ENCODE measurements at regions not wholly inside any gene's neighbourhood (a gene's known extent, or its start where the extent isn't known, plus 50 kb on each side); places are given as distances from the start of the nearest gene placed in this dataset.
A peak's percentile ranks its signal among the peaks of the same experiment; 100 is the strongest.
"Not testable (repeated sequence)": the region's sequence is repeated elsewhere in the genome, so short reads cannot be mapped to it uniquely, and the experiment has no call there.

DNA sequence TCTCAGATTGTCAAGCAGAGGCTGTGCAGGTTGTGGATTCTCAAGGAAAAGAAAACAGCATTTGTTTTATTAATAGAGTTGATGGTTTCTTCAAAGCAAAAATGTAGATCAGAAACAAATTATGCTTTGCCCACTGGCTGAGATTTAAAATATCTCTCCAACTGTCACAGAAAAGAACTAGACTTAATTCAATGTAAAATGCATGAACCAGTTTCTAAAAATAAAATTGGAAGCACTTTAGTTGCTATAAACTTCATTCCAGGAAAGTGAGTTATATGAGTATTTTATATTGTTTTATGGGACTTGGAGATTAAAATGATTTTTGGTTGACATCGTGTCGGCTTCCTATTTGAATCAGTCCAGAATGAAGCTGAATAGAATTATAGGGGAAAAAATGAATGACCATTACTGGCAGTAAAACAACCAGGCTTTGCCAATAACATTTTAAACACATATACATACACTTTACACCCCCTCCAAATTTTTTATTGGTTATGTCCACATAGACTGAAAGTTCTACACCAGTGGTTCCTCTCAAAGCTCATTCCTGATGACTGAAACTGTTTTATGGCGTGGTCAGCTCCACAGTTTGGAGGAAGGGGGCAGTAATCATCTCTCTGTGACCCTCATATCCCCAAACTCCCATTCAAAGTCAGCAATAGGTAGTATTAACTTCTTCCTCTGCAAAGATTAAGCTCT is 55.5 kb upstream of the DAAM1 start:
- H3K27ac ChIP-seq = no peak overlapping the region
- H3K4me3 ChIP-seq = no peak overlapping the region
- in situ Hi-C loops (cut with MboI; ENCODE audit: low sequenced_read_pairs in 4 of 4) = no loop called here
- no peaks in the 10 kb centered on the region for H3K4me1 ChIP-seq
- no peaks in the 10 kb centered on the region for H3K27me3 ChIP-seq
- DNase-seq = no peak
- no peak for TF ChIP-seq POLR2A (IDR thresholded peaks at IDR 0.05)
- TF ChIP-seq, protein P1, sequence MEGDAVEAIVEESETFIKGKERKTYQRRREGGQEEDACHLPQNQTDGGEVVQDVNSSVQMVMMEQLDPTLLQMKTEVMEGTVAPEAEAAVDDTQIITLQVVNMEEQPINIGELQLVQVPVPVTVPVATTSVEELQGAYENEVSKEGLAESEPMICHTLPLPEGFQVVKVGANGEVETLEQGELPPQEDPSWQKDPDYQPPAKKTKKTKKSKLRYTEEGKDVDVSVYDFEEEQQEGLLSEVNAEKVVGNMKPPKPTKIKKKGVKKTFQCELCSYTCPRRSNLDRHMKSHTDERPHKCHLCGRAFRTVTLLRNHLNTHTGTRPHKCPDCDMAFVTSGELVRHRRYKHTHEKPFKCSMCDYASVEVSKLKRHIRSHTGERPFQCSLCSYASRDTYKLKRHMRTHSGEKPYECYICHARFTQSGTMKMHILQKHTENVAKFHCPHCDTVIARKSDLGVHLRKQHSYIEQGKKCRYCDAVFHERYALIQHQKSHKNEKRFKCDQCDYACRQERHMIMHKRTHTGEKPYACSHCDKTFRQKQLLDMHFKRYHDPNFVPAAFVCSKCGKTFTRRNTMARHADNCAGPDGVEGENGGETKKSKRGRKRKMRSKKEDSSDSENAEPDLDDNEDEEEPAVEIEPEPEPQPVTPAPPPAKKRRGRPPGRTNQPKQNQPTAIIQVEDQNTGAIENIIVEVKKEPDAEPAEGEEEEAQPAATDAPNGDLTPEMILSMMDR (IDR thresholded peaks at IDR 0.05 in 4 of 5, conservative IDR thresholded peaks at IDR 0.05 in 1 of 5) = peak in 1 of 5 experiments; percentile 14
- no peaks in the 10 kb centered on the region for H3K36me3 ChIP-seq
- intact Hi-C loops (cut with DNase I; ENCODE audit: low total_unique reads) = no loop called here
- no peak for ATAC-seq
- H3K9me3 ChIP-seq = no peaks in the 10 kb centered on the region

DNA sequence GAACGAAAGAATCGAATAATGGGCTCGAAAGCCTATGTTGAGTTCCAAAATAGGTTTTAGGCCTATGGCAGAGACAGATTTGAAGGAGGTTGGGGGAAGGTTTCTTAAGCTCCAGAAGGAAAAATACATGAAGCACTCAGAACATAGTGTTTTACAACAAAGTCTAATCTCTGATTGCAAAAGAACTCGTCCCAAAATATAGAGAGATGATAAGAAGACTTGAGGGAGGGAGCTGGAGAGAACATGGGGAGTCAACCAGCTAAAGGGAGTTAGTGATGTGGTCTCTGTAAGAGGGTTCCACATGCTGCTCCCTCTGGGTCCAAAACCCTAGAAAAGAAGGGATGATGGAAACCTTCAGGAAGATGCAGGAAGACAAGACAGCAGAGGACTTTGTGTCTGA is 54.8 kb upstream of the DAAM1 start:
- in situ Hi-C loops (cut with MboI; ENCODE audit: low sequenced_read_pairs in 4 of 4) (no loop called here), intact Hi-C loops (cut with DNase I; ENCODE audit: low total_unique reads) (no loop called here)
- no peak overlapping the region for H3K4me3 ChIP-seq
- no peaks in the 10 kb centered on the region for H3K9me3 ChIP-seq
- H3K36me3 ChIP-seq = no peaks in the 10 kb centered on the region
- no peaks in the 10 kb centered on the region for H3K4me1 ChIP-seq
- no peak for TF ChIP-seq POLR2A (IDR thresholded peaks at IDR 0.05)
- TF ChIP-seq, protein P1 (IDR thresholded peaks at IDR 0.05 in 4 of 5, conservative IDR thresholded peaks at IDR 0.05 in 1 of 5) = no peak
- DNase-seq = no peak
- ATAC-seq = no peak
- no peak overlapping the region for H3K27ac ChIP-seq
- H3K27me3 ChIP-seq = no peaks in the 10 kb centered on the region

DNA sequence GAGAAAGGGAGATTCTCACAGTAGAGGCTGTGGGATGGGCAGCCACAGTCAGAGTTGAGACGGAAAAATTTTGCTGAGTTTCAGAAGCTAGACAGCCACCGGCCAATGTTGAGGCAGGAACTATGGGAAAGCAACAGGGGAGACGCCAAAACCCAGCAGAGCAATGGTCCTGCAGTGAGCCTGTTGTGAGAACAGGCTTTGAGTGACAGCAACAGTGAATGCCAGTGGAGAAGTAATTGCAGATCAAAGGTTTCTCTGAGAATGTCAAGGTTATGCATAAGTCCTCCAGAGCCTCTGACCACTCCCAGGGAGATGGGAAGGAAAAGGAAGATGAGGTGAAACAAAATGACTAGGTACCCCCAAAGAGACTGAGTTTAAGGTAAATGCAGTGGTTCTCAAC is 54.2 kb upstream of the DAAM1 start:
- in situ Hi-C loops (cut with MboI; ENCODE audit: low sequenced_read_pairs in 4 of 4) = no loop called here

DNA sequence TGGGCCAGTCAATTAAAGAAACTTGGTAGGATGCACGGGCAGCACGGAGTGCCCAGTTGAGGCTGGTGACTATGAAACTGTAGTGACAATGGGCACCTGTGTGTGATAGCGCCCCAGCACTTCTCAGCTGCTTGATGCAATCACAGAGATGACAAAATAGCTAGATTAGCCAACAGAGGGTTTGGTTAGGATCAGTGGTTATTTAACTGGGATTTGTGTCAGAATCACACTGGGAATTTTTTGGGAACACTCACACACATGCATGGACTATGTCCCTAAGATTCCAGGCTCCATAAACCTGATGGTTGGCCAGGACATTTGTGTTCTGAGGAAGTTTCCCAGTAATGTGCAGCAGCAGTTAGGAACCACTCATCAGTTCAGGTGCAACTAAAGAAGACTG is 51.2 kb upstream of the DAAM1 start:
- no peak for TF ChIP-seq POLR2A (IDR thresholded peaks at IDR 0.05)
- TF ChIP-seq, protein P1 (IDR thresholded peaks at IDR 0.05 in 4 of 5, conservative IDR thresholded peaks at IDR 0.05 in 1 of 5) = no peak
- Histone ChIP-seq H3K4me3 (no peak overlapping the region), H3K4me1 (no peaks in the 10 kb centered on the region), H3K27me3 (no peaks in the 10 kb centered on the region), H3K36me3 (no peaks in the 10 kb centered on the region), H3K9me3 (no peaks in the 10 kb centered on the region), H3K27ac (no peak overlapping the region)
- DNase-seq (no peak), ATAC-seq (no peak)
- intact Hi-C loops (cut with DNase I; ENCODE audit: low total_unique reads) (no loop called here), in situ Hi-C loops (cut with MboI; ENCODE audit: low sequenced_read_pairs in 4 of 4) (no loop called here)

More for the DNA sequence above, 54.2 kb upstream of the DAAM1 start:
- Histone ChIP-seq H3K4me3 (no peak overlapping the region), H3K27ac (no peak overlapping the region), H3K36me3 (no peaks in the 10 kb centered on the region), H3K4me1 (no peaks in the 10 kb centered on the region), H3K9me3 (no peaks in the 10 kb centered on the region), H3K27me3 (no peaks in the 10 kb centered on the region)
- ATAC-seq = no peak
- DNase-seq = no peak
- TF ChIP-seq, protein P1 (IDR thresholded peaks at IDR 0.05 in 4 of 5, conservative IDR thresholded peaks at IDR 0.05 in 1 of 5) = no peak
- TF ChIP-seq POLR2A (IDR thresholded peaks at IDR 0.05) = no peak
- intact Hi-C loops (cut with DNase I; ENCODE audit: low total_unique reads) = no loop called here

DNA sequence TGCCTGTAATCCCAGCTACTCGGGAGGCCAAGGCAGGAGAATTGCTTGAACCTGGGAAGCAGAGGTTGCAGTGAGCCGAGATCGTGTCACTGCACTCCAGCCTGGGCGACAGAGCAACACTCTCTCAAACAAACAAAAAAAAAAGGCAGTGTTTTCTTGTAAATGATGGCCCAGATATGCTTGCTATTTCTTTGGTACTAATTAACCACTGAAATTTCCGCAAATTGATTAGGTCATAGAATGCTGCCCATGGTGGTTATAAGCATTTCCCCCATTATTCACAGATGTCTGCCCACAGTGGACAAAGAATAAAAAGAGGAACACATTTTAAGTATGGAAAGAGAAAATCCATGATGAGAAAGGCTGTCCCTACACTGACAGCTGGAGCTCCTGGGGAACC is 49.9 kb upstream of the DAAM1 start:
- in situ Hi-C loops (cut with MboI; ENCODE audit: low sequenced_read_pairs in 4 of 4); H3K36me3 ChIP-seq; DNase-seq; H3K4me1 ChIP-seq; H3K4me3 ChIP-seq; H3K27me3 ChIP-seq; H3K9me3 ChIP-seq; intact Hi-C loops (cut with DNase I; ENCODE audit: low total_unique reads); H3K27ac ChIP-seq; ATAC-seq: not testable (repeated sequence)

Data from gastrocnemius medialis (tissue), 4 donors.